ENCODE measurements at regions not wholly inside any gene's neighbourhood (a gene's known extent, or its start where the extent isn't known, plus 50 kb on each side); places are given as distances from the start of the nearest gene placed in this dataset.
"Not testable (repeated sequence)": the region's sequence is repeated elsewhere in the genome, so short reads cannot be mapped to it uniquely, and the experiment has no call there.

- DNase-seq = no peak
These were observed 619.0 kb downstream of the TFAP2A start for GRCh38 chr6:9795880-9796279.

- no peak for DNase-seq
These were observed 625.7 kb downstream of the TFAP2A start for GRCh38 chr6:9789201-9789600.

- DNase-seq = no peak
These were observed 630.1 kb downstream of the TFAP2A start for GRCh38 chr6:9784786-9785185.

GRCh38 chr6:9783567-9783966 is 631.3 kb downstream of the TFAP2A start:
- DNase-seq = no peak

GRCh38 chr6:9766240-9766915 is 648.5 kb downstream of the TFAP2A start:
- DNase-seq = no peak

- DNase-seq = no peak
These were observed 653.7 kb downstream of the TFAP2A start for GRCh38 chr6:9761220-9761619.

- no peak for DNase-seq
These were observed 660.4 kb downstream of the TFAP2A start for GRCh38 chr6:9754515-9754914.

- DNase-seq = no peak
These were observed 668.9 kb downstream of the TFAP2A start for GRCh38 chr6:9745966-9746365.

- DNase-seq = no peak
These were observed 669.4 kb downstream of the TFAP2A start for GRCh38 chr6:9745476-9745875.

- DNase-seq = no peak
These were observed 670.8 kb downstream of the TFAP2A start for GRCh38 chr6:9744119-9744518.

GRCh38 chr6:9732056-9732455 is 682.8 kb downstream of the TFAP2A start:
- no peak for DNase-seq

GRCh38 chr6:9725776-9726175 is 689.1 kb downstream of the TFAP2A start:
- not testable (repeated sequence) for DNase-seq

- DNase-seq = no peak
These were observed 697.3 kb downstream of the TFAP2A start for GRCh38 chr6:9717568-9717967.

- DNase-seq = no peak
These were observed 703.5 kb downstream of the TFAP2A start for GRCh38 chr6:9711365-9711764.

GRCh38 chr6:9710574-9710973 is 704.3 kb downstream of the TFAP2A start:
- no peak for DNase-seq

- no peak for DNase-seq
These were observed 706.3 kb downstream of the TFAP2A start for GRCh38 chr6:9708600-9708999.

- DNase-seq = no peak
These were observed 709.9 kb downstream of the TFAP2A start for GRCh38 chr6:9704989-9705388.

- DNase-seq = no peak
These were observed 712.0 kb downstream of the TFAP2A start for GRCh38 chr6:9702914-9703313.

GRCh38 chr6:9699888-9700287 is 715.0 kb downstream of the TFAP2A start:
- DNase-seq = no peak

GRCh38 chr6:9697263-9697931 is 717.5 kb downstream of the TFAP2A start:
- no peak for DNase-seq

GRCh38 chr6:9690388-9690787 is 724.5 kb downstream of the TFAP2A start:
- no peak for DNase-seq

- DNase-seq = not testable (repeated sequence)
These were observed 734.1 kb downstream of the TFAP2A start for GRCh38 chr6:9680727-9681126.

GRCh38 chr6:9675122-9675521 is 739.8 kb downstream of the TFAP2A start:
- no peak for DNase-seq

- no peak for DNase-seq
These were observed 755.0 kb downstream of the TFAP2A start for GRCh38 chr6:9659848-9660247.

GRCh38 chr6:9657994-9658393 is 756.9 kb downstream of the TFAP2A start:
- DNase-seq = no peak
